CD14-positive monocyte (primary cell): ENCODE measurements at regions not wholly inside any gene's neighbourhood (a gene's known extent, or its start where the extent isn't known, plus 50 kb on each side); places are given as distances from the start of the nearest gene placed in this dataset.

ENCODE experiments used
- DNase-seq, 3 donors: peaks; one replicate each; pipeline ENCODE4 v3.0.0-alpha.2; 2011 to 2022
- H2AFZ ChIP-seq: 2 replicates; pipeline ENCODE4 v1.6.0; 2012; ENCODE audit warnings: mild to moderate bottlenecking, low read depth, low read length, inconsistent platforms; ENCODE audit not compliant: insufficient read depth, poor library complexity, severe bottlenecking
- H3K27ac ChIP-seq, 2 donors: 1 replicate in 1 of 2; 2 replicates in 1 of 2; pipeline ENCODE4 v1.5.1; 2012 to 2013; ENCODE audit warnings: low read length in 2 of 2, control low read depth in 1 of 2, inconsistent platforms in 1 of 2, low read depth in 1 of 2, mild to moderate bottlenecking in 1 of 2
- H3K27me3 ChIP-seq, 2 donors: one replicate each; pipeline versions ENCODE4 v1.6.0 to v1.6.1; 2011 to 2013; ENCODE audit warnings: low read length in 2 of 2; ENCODE audit not compliant: control insufficient read depth in 2 of 2, insufficient read depth in 2 of 2
- H3K36me3 ChIP-seq, 2 donors: replicated peaks in 1 of 2; 1 replicate in 1 of 2; 2 replicates in 1 of 2; pipeline versions ENCODE4 v1.5.1 to v1.6.1; 2012 to 2013; ENCODE audit warnings: low read length in 2 of 2, control low read depth in 1 of 2, inconsistent platforms in 1 of 2, mild to moderate bottlenecking in 1 of 2; ENCODE audit not compliant: insufficient read depth in 2 of 2, control insufficient read depth in 1 of 2
- H3K4me1 ChIP-seq, 2 donors: 1 replicate in 1 of 2; 2 replicates in 1 of 2; pipeline versions ENCODE4 v1.5.1 to v1.6.1; 2012 to 2013; ENCODE audit warnings: low read length in 2 of 2, control low read depth in 1 of 2, inconsistent platforms in 1 of 2, mild to moderate bottlenecking in 1 of 2, moderate library complexity in 1 of 2; ENCODE audit not compliant: insufficient read depth in 2 of 2, control insufficient read depth in 1 of 2
- H3K4me2 ChIP-seq: replicated peaks from 2 replicates; pipeline ENCODE3; 2012; ENCODE audit warnings: low read length, moderate library complexity, mild to moderate bottlenecking; ENCODE audit not compliant: poor library complexity, severe bottlenecking; ENCODE audit errors: extremely low read depth
- H3K4me3 ChIP-seq, 3 experiments: fragments of 200-600 bp in 1 of 3; sonication (generic) in 1 of 3; replicated peaks in 1 of 3; 1 replicate in 2 of 3; 2 replicates in 1 of 3; pipeline ENCODE4 v1.5.1; 2011 to 2013; ENCODE audit warnings: low read length in 3 of 3, mild to moderate bottlenecking in 3 of 3, control low read depth in 2 of 3, low read depth in 2 of 3, inconsistent platforms in 1 of 3, moderate library complexity in 1 of 3
- H3K79me2 ChIP-seq: 2 replicates; pipeline ENCODE4 v1.6.0; 2012; ENCODE audit warnings: mild to moderate bottlenecking, control low read depth, inconsistent platforms, low read length, moderate library complexity; ENCODE audit not compliant: insufficient read depth
- H3K9ac ChIP-seq: 2 replicates; pipeline ENCODE4 v1.6.0; 2017; ENCODE audit warnings: low read length, mild to moderate bottlenecking; ENCODE audit not compliant: insufficient read depth, poor library complexity, severe bottlenecking
- H3K9me3 ChIP-seq, 2 donors: replicated peaks in 1 of 2; 1 replicate in 1 of 2; 2 replicates in 1 of 2; pipeline versions ENCODE4 v1.5.1 to v1.6.1; 2012 to 2013; ENCODE audit warnings: low read length in 2 of 2, control low read depth in 1 of 2; ENCODE audit not compliant: control insufficient read depth in 1 of 2, insufficient read depth in 1 of 2
- H4K20me1 ChIP-seq: 2 replicates; pipeline ENCODE4 v1.6.0; 2012; ENCODE audit warnings: mild to moderate bottlenecking, low read length, control low read depth, moderate library complexity; ENCODE audit not compliant: insufficient read depth
- H3K27ac Mint-ChIP-seq, 7 donors: one replicate each; pipeline ENCODE4 v1.8.0; 2020; ENCODE audit warnings: mild to moderate bottlenecking in 7 of 7, mixed read lengths in 7 of 7, moderate library complexity in 6 of 7, inconsistent platforms in 2 of 7
- H3K27me3 Mint-ChIP-seq, 3 donors: one replicate each; pipeline ENCODE4 v1.8.0; 2021 to 2022; ENCODE audit warnings: low read depth in 3 of 3, mild to moderate bottlenecking in 3 of 3, mixed read lengths in 3 of 3, moderate library complexity in 3 of 3, inconsistent platforms in 1 of 3
- H3K36me3 Mint-ChIP-seq, 2 donors: one replicate each; pipeline ENCODE4 v1.8.0; 2020; ENCODE audit warnings: mixed read lengths in 2 of 2, inconsistent platforms in 1 of 2, mild to moderate bottlenecking in 1 of 2
- H3K4me1 Mint-ChIP-seq: one replicate; pipeline ENCODE4 v1.8.0; 2020; ENCODE audit warnings: mild to moderate bottlenecking, mixed read lengths
- H3K4me3 Mint-ChIP-seq, 2 donors: one replicate each; pipeline ENCODE4 v1.8.0; 2020; ENCODE audit warnings: mild to moderate bottlenecking in 2 of 2, mixed read lengths in 2 of 2, moderate library complexity in 1 of 2
- H3K9me3 Mint-ChIP-seq, 7 donors: one replicate each; pipeline ENCODE4 v1.8.0; 2020 to 2022; ENCODE audit warnings: mixed read lengths in 7 of 7, mild to moderate bottlenecking in 6 of 7, moderate library complexity in 6 of 7, inconsistent platforms in 2 of 7
- CTCF ChIP-seq: fragments of 200-600 bp; IDR thresholded peaks from one replicate; pipeline ENCODE4 v1.8.0; 2022; ENCODE audit warnings: antibody characterized with exemption, mild to moderate bottlenecking
- WGBS: methylation state at CpG from one replicate; pipeline ENCODE4 v1.1.5; 2013; ENCODE audit warnings: missing lambda C conversion rate; ENCODE audit not compliant: insufficient coverage; 5-methylcytosine and 5-hydroxymethylcytosine counted together
- intact Hi-C, 2 donors: fragments of 100-400 bp; cut with micrococcal nuclease; formaldehyde crosslinking; loops; one replicate each; pipeline versions ENCODE4 v1.15.0 to v1.15.1; 2023

GRCh38 chr20:57779401-57780003 lies 69.7 kb upstream of the PMEPA1 start:
- Histone ChIP-seq H3K27me3 (no peaks in the 10 kb centered on the region), H3K4me3 (no peak overlapping the region), H3K9me3 (no peaks in the 10 kb centered on the region), H3K27ac (no peak overlapping the region), H3K79me2 (no peaks in the 10 kb centered on the region), H2AFZ (no peak overlapping the region), H4K20me1 (no peaks in the 10 kb centered on the region), H3K4me2 (no peak overlapping the region), H3K4me1 (no peaks in the 10 kb centered on the region), H3K36me3 (no peaks in the 10 kb centered on the region), H3K9ac (no peak overlapping the region)
- Mint-ChIP-seq H3K4me1 (no peaks in the 10 kb centered on the region), H3K27ac (no peak overlapping the region), H3K4me3 (no peak overlapping the region), H3K9me3 (peaks cover 0 to 1% (median 0%) of the 10 kb centered on the region in 7 donors), H3K27me3 (peaks cover 1 to 7% (median 5%) of the 10 kb centered on the region in 3 donors), H3K36me3 (no peaks in the 10 kb centered on the region)
- DNase-seq, result no peak
- intact Hi-C loops, result no loop called here
- TF ChIP-seq CTCF, result no peak
- 94% methylated on average over 7 of the region's 9 CpGs for WGBS

- Histone ChIP-seq H3K4me1 (no peaks in the 10 kb centered on the region), H3K79me2 (no peaks in the 10 kb centered on the region), H3K9me3 (no peaks in the 10 kb centered on the region), H4K20me1 (no peaks in the 10 kb centered on the region), H3K36me3 (no peaks in the 10 kb centered on the region), H3K27me3 (no peaks in the 10 kb centered on the region), H3K4me2 (no peak overlapping the region), H3K9ac (no peak overlapping the region), H3K4me3 (no peak overlapping the region), H3K27ac (no peak overlapping the region), H2AFZ (no peak overlapping the region)
- intact Hi-C loops, result no loop called here
- no peak for TF ChIP-seq CTCF
- Mint-ChIP-seq H3K36me3 (no peaks in the 10 kb centered on the region), H3K4me1 (no peaks in the 10 kb centered on the region), H3K9me3 (peaks cover 0 to 1% (median 0%) of the 10 kb centered on the region in 7 donors), H3K4me3 (no peak overlapping the region), H3K27ac (no peak overlapping the region), H3K27me3 (peaks cover 5 to 8% (median 5%) of the 10 kb centered on the region in 3 donors)
- DNase-seq, result no peak
- no CpG with 5 or more reads among the region's 2 CpGs for WGBS
These were observed 68.1 kb upstream of the PMEPA1 start for GRCh38 chr20:57777911-57778310.
